UCSD-AML1 (cell line): ENCODE measurements at regions not wholly inside any gene's neighbourhood (a gene's known extent, or its start where the extent isn't known, plus 50 kb on each side); places are given as distances from the start of the nearest gene placed in this dataset.

Source experiments
- DNase-seq: peaks from one replicate; lab custom pipeline; 2025; ENCODE audit not compliant: unreplicated experiment; lab: John Stamatoyannopoulos, UW

DNA sequence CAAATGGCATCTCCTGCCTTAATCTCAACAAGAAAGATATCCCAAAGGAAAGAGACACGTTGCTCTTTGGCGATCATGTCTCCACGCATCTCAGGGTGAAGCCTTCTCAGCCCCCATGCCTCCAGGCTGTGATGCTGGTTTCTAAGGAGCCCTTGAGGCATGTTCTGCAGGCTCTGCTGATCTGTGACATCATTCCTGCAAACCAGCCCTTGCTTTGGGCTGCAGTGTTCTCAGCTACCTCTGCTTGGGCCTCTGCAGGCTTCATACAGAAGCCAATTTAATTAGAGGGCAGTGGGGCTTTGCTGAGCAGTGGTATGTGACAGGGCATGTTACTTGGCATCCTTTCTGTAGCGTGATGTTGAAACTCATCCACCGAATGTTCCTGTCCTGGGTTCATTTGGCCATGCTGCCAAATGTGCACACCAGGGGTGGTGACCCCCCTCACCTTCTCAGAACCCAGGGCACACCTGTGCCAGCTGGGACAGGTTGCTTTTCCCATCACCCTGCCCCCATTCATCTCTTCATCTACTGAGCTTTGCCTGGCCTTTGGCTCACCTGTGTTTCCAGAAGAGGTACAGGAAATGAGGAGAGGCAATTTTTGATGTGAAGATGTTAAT lies 230.9 kb downstream of the TEX29 start:
- DNase-seq, result no peak

DNA sequence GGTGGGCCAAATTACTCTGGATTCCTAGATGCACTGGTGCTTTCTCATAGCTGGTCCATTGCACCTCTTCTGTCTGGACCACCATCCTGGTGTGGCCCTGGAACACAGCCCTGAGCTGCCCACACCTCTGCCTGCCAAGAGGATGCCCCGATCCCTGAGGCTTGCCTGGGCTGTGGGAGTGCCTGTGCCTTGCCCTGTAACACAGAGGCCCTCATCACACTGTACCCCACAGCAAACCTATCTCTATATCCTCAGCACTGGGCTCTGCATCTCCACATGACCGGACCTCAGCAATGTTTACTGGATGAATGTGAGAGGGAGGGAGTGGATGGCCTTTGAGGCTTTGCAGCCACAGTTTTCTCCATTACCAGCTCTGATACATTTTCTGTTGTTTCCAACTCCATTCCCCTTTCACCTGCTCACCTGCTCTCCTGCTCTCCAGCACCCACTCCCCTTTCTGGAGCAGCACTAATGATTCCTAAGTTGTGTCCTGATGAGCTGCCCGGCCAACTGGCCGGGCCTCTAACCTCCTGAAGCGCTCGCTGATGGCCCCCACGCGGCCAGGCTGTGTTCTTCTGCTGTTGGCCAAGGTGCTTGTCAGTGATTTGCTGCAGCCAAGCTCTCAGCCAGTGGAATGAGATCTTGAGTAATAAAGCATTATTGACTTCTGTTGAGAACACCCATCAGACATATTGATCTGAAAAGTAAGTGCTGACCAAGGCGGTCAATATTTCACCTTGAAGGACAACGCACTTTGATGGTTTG lies 232.6 kb downstream of the TEX29 start:
- no peak for DNase-seq

DNA sequence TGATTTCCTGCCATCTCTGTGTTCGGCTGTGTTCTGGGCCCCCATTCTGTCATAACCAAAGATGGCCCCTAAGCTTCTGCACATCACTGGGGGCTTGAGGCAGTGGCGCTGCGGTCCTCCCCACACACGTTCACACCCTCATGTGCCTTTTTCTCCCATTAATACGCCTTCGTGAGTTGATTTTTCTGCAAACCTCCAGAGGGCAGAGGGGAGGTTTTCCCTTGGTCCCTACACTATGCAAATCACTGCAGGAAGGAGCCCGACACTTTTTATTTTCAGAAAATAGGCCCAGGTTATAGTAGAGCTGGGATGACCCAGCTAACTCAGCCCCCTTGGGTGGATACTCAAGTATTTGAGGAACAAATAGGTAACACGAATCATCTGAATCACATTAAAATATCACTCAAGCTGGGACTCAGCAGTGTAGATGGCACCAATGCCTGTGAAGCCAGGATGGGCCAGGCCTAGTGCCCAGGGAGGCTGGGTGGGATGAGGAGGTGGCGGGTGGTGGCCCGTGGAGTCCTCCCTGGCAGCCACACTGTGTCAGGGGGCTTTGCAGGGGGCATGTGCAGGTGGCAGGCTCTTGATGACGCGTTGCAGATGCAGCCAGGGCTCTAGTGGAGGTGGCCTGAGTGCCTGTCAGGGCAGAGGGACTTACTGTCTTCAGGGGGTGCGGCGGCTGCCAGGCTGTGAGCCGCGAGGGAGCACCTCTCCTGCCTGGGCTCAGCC lies 234.3 kb downstream of the TEX29 start:
- no peak for DNase-seq

- DNase-seq, result no peak
These were observed 234.9 kb downstream of the TEX29 start for GRCh38 chr13:111555268-111555808.

DNA sequence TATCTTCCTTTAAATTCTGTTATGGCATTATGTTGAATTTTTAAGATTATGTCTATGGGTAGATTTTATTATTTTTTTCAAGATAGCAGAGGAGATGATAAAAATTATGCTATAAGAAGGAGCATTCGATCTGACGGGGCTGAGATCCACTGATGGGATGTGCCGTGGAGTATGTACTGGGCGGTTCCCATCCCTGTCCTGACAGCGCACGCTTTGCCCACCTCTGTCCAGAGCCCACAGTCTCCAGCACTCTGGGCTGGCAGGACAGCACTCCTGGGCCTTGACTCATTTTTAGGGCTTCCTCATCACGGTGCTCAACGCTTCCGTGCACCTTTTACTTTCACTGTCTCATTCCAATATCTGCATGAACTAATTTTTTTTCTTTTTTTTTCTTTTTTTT lies 235.5 kb downstream of the TEX29 start:
- no peak for DNase-seq

GRCh38 chr13:111556496-111556895 lies 236.1 kb downstream of the TEX29 start:
- no peak for DNase-seq

- DNase-seq, result no peak
These were observed 237.7 kb downstream of the TEX29 start for GRCh38 chr13:111557921-111558699.

- no peak for DNase-seq
These were observed 238.3 kb downstream of the TEX29 start for GRCh38 chr13:111558700-111559088.

DNA sequence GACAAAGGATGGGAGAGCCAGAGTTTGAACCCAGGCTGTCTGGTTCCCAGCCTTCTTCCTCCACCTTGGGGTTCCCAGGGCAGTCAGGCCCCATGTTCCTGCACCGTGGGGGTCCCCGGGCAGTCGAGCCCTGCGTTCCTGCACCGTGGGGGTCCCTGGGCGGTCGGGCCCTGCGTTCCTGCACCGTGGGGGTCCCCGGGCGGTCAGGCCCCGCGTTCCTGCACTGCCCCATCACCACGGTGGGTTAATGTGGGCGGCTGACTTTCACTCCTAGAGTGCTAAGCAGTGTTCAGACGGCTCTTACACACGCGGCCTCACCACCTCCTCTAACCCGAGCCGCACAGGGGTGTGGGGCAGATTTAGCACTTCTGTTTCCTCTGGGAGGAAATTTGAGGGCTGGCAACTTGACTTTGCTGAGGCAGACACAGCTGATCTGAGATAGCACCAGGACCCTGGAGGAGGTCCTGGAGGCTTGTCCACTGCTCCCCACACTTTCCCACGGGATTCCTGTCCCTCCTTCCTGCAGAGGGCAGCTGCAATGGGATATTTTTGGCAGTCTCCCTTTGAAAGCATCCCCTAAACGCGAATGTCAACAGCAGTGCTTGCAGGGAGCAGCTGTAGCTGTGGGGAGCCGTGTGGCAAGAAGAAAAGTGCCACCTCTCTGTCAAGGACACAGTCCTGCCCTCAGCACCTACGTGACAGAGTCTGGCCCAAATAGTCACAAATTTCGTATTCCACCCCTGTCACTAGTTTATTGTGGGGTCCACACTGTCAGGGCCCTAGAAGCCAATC lies 239.4 kb downstream of the TEX29 start:
- no peak for DNase-seq

GRCh38 chr13:111561091-111561781 lies 240.8 kb downstream of the TEX29 start:
- DNase-seq, result no peak

GRCh38 chr13:111562716-111563115 lies 242.3 kb downstream of the TEX29 start:
- no peak for DNase-seq

DNA sequence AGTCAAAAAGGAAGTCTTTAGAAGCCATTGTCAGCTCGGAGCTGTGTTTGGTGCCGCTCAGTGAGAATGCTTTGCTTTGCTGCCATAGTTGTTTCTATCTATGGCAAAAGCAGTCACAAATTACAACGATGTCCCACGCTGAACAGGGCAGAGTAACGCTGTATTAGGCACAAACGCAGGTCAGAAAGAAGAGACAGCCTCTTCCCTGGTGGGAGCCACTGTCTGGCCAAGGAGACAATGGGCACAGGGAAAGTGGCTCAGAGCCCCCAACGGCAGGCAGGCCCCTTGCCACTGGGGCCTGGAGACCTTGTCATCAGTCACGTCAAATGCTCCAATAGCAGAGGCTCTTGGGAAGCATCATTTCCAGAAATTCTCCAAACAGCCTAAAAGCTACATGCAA lies 244.2 kb downstream of the TEX29 start:
- no peak for DNase-seq

GRCh38 chr13:111565400-111565799 lies 245.0 kb downstream of the TEX29 start:
- DNase-seq, result no peak

- DNase-seq, result no peak
These were observed 246.1 kb downstream of the TEX29 start for GRCh38 chr13:111566567-111566966.

DNA sequence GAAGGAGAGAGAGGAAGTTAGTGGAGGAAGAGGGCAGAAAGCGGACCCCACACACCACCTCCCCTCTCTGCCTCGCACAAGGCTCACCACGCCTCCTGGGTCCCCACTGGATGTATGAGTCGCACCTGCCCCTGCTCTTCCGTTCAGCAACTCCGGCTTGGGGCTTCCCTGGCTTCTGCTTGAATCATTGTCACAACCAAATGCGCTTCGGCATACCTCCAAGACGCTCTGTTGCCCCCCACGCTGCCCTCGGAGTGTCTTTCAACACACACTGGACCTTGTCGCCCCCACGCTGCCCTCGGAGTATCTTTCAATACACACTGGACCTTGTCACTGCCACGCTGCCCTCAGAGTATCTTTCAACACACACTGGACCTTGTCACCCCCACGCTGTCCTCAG lies 247.2 kb downstream of the TEX29 start:
- DNase-seq, result no peak

- DNase-seq, result no peak
These were observed 247.8 kb downstream of the TEX29 start for GRCh38 chr13:111568290-111568689.

DNA sequence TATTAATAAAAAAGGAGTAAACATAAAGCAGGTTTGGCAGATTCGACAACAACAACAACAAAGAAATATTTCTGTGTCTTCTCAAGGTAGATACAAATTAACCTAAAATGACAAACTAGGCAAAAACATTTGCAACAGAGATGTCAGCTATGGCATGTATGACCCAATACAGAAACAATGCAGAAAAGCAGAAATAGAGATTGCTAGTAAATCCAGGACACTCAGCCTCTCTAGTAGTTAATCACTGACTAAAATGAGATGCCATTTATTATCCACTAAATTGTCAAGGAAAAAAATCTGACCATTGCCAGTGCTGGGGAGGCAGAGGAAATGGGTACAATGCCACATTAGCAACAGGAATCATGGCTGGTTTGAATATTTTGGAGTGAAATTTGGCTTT lies 250.5 kb downstream of the TEX29 start:
- no peak for DNase-seq

DNA sequence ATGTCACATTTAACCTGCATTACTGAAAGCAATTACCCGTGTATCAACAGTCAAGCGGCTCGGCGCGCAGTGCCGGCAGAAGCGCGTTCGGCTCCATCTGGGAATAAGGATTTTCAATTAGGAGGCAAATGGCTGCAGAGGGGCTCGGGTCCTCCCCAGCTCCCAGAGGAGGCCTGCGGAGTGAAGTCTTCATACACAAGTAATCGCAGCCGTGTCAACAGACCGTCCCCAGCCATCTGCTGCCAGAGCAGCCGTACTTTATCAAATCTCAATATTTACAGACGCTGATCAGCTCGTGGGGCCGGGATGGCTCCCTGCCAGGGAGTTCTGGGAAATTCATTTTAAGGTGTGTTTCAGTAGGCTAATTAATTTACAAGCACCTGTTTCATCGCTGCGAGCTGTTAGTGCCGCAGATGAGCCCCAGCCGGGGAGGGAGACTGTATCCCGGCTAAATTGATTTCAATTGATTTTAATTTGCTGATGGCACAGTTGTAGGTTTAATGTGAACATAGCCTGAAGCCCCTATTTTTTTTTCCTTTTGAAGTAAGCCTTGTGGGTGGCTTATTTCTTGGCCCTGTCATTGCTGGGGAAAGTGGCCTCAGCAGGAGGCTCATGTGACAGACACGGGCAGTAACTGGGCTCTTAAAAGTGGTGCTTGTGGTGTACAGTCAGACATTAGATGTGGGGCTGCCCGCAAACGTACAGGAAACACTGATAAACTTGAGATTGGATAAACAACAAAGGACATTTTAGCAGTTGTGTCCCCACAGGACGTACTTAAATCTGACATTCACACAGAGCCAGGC lies 252.7 kb downstream of the TEX29 start:
- DNase-seq, result no peak

- DNase-seq, result no peak
These were observed 253.4 kb downstream of the TEX29 start for GRCh38 chr13:111573801-111574200.
